ENCODE measurements at regions not wholly inside any gene's neighbourhood (a gene's known extent, or its start where the extent isn't known, plus 50 kb on each side); places are given as distances from the start of the nearest gene placed in this dataset.

DNA sequence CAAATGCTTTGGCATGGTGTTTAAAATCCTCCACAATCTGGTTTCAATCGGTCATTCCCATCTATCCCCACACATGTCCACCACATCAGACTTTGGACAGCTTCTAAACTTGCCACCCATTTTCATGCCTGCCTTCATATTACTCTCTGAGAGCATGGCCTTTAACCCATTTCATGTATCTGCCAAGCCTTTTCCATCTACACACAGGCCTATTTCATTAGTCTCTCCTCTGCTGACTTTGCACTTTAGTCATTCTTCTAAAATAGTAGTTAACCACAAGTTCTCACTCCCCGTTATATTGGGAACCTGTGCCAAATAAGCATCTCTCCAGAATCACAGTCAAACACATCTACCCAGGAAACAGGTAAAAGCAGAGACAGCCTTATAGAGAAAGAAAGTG lies 142.2 kb downstream of the MZT1 start:
- TF ChIP-seq, protein P1, sequence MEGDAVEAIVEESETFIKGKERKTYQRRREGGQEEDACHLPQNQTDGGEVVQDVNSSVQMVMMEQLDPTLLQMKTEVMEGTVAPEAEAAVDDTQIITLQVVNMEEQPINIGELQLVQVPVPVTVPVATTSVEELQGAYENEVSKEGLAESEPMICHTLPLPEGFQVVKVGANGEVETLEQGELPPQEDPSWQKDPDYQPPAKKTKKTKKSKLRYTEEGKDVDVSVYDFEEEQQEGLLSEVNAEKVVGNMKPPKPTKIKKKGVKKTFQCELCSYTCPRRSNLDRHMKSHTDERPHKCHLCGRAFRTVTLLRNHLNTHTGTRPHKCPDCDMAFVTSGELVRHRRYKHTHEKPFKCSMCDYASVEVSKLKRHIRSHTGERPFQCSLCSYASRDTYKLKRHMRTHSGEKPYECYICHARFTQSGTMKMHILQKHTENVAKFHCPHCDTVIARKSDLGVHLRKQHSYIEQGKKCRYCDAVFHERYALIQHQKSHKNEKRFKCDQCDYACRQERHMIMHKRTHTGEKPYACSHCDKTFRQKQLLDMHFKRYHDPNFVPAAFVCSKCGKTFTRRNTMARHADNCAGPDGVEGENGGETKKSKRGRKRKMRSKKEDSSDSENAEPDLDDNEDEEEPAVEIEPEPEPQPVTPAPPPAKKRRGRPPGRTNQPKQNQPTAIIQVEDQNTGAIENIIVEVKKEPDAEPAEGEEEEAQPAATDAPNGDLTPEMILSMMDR (conservative IDR thresholded peaks at IDR 0.05 in 1 of 2, IDR thresholded peaks at IDR 0.05 in 1 of 2; ENCODE audit: extremely low read depth in 1 of 2, insufficient read depth in 1 of 2, low read depth in 1 of 2, low read length in 2 of 2): no peak
- no peak for TF ChIP-seq EZH2 (IDR thresholded peaks at IDR 0.05; ENCODE audit: borderline replicate concordance, low read length)

Measured in mammary epithelial cell (primary cell).